Breast epithelium (tissue), 3 donors: ENCODE measurements at regions not wholly inside any gene's neighbourhood (a gene's known extent, or its start where the extent isn't known, plus 50 kb on each side); places are given as distances from the start of the nearest gene placed in this dataset.

ENCODE experiments used
- CTCF ChIP-seq, 3 donors: fragments of 450-650 bp; IDR thresholded peaks; one replicate each; pipeline ENCODE4 v1.5.1; 2016 to 2017; ENCODE audit warnings: antibody characterized with exemption in 3 of 3, mild to moderate bottlenecking in 3 of 3, moderate library complexity in 3 of 3
- POLR2A ChIP-seq: fragments of 450-650 bp; IDR thresholded peaks from one replicate; pipeline ENCODE4 v1.6.1; 2016; ENCODE audit warnings: antibody characterized with exemption, mild to moderate bottlenecking, moderate library complexity
- POLR2AphosphoS5 ChIP-seq, 3 donors: sonication (generic); formaldehyde crosslinking; IDR thresholded peaks; one replicate each; pipeline ENCODE4 v1.6.1; 2017; ENCODE audit warnings: antibody characterized with exemption in 3 of 3

DNA sequence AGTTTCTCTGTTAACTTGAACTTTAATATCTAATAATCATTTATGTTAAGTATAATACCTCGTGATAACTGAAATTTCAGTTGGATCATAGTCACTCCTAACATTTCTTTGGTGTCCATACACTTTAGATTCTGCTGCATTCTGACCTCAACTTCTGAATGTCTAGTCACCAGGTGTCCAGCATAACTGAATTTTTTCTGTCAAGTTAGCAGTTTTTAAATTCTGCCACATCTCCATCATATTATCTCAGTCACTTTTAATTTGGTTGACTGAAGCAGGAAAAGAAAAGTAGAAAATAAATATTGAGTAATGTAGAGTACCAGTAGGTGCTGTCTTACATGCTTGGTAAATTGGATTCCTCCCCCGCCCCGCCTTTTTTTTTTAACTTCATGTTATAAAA is 128.6 kb downstream of the TANC2 start:
- TF ChIP-seq CTCF (IDR thresholded peaks at IDR 0.05) = no peak
- no peak for TF ChIP-seq POLR2A
- no peak for TF ChIP-seq POLR2AphosphoS5 (IDR thresholded peaks at IDR 0.05)
